Left ventricle myocardium superior (tissue), 1 donor: ENCODE measurements at regions not wholly inside any gene's neighbourhood (a gene's known extent, or its start where the extent isn't known, plus 50 kb on each side); places are given as distances from the start of the nearest gene placed in this dataset.

Experiments used
- ATAC-seq: fragments of 200-7000 bp; cut with Tn5 transposase; one replicate; pipeline ENCODE4 v1.9.1; 2020; ENCODE audit warnings: mild to moderate bottlenecking, moderate library complexity
- DNase-seq: peaks from one replicate; pipeline ENCODE4 v3.0.0-alpha.2; 2020
- intact Hi-C: fragments of 100-400 bp; cut with micrococcal nuclease; formaldehyde crosslinking; loops from one replicate; pipeline ENCODE4 v1.11.0; 2022
- donor health status: DM: no; HTN: yes; CAD: no; lungs with severe emphysema.

DNA sequence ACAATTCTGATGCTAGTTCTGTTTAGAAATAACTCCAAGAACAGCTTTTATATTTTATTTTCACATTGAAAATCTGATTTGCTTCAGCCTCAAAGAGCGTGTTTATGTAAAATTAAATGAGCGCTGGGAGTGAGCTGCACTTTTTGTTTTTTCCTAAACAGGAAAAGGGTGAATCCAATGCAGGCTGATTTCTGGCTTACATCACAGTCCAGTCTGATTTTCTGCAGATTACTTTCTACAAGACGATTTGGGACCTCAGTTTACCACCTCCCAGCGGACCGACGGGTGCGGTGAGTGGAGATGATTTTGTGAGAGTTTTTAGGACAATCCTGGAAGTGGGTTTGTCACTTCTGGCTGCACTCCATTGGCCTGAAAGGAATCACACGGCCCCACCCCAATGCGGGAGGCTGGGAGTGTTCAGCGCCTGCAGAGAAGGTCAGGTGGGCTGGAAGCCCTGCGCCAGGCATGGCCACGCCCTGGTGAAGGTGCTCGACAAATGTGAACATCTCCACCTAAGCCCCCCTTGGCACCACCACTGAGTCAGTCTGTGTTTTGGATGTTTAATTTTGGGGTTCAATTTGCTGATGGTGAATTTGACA lies 90.1 kb downstream of the ANKRD10 start:
- ATAC-seq (no peak), DNase-seq (no peak)
- intact Hi-C loops = no loop called here

- DNase-seq (no peak), ATAC-seq (no peak)
- intact Hi-C loops = no loop called here
These were observed 89.4 kb downstream of the ANKRD10 start for GRCh38 chr13:110825516-110825915.

DNA sequence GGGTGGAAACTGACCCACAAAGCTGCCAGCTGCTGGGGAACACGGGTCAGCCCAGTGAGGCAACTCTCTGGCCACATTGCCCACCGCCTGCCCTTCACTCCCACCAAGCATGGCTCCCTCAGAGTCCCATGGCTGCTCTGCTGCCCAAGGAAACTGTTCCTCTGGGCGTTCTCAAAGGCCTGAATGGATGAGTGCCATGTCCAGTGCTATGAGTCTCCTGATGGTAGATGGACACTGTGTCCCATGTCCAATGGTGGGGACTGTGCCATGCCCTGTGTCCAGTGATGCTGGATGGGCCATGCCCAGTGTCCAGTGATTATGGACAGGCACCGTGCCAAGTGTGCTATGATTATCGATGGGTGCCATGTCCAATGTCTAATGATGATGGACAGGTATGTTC lies 88.8 kb downstream of the ANKRD10 start:
- no peak for ATAC-seq
- DNase-seq = no peak
- intact Hi-C loops = no loop called here

GRCh38 chr13:110826861-110827672 lies 87.8 kb downstream of the ANKRD10 start:
- ATAC-seq (peak; percentile 22), DNase-seq (no peak)
- intact Hi-C loops = no loop called here
